ENCODE measurements at regions not wholly inside any gene's neighbourhood (a gene's known extent, or its start where the extent isn't known, plus 50 kb on each side); places are given as distances from the start of the nearest gene placed in this dataset.

DNA sequence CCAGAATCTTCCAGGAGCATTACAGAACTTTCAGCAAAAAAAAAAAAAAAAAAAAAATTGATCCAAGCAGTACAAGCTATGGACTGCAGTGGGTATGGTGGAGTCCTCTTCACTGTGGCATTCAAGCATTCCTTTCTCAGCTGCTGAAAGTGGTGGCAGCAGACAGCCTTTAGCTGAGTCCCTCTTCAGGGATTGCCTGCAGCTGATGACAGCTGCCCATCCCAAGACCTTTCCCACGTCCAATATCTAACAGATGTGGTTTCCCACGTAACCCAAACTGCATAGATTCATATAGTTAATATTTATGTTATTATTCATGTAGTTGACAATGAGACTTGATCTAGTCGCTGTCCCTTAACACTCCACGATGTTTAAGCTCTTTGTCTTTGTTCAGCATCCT, 475.9 kb downstream of the TLE1 start (continued):
- TF ChIP-seq ZBTB26 (CRISPR knock-in tag; IDR thresholded peaks at IDR 0.05) = no peak
- TF ChIP-seq ADNP (tag; IDR thresholded peaks at IDR 0.05) = no peak

DNA sequence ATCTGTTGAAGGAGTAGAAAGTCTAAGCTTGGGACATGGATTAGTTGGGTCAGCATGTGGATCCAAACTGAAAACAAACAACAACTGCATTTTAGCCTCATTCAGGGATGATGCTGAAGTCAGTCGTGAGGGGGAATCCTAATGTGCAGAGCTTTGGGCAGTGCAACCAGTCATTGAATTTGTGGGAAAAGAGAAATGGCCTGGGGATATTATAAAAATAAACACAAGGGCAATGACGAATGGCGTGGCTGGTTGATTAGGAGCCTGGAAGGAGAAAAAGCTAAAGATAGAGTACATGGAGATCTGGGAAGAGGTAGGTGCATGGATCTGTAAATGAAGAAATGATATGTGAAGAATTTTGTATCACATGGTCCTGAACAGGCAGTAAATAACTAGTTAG, 477.6 kb downstream of the TLE1 start:
- no peak for DNase-seq (ENCODE audit: extremely low read depth in 1 of 4, low spot score in 3 of 4)
- no peaks in the 10 kb centered on the region for H3K36me3 ChIP-seq (ENCODE audit: control insufficient read depth, insufficient read depth, low read length)
- H3K4me2 ChIP-seq (ENCODE audit: insufficient read depth, low read length) = no peak overlapping the region
- intact Hi-C loops (cut with micrococcal nuclease) = no loop called here
- no peaks in the 10 kb centered on the region for H4K20me1 ChIP-seq (replicated peaks; ENCODE audit: control insufficient read depth, insufficient read depth, low read length)
- H3K27me3 ChIP-seq (ENCODE audit: control insufficient read depth in 2 of 2, insufficient read depth in 2 of 2, low read length in 2 of 2) = no peaks in the 10 kb centered on the region
- no peaks in the 10 kb centered on the region for H3K79me2 ChIP-seq (ENCODE audit: control insufficient read depth, insufficient read depth, low read length)
- no peaks in the 10 kb centered on the region for H3K4me1 ChIP-seq (replicated peaks in 1 of 2; ENCODE audit: control insufficient read depth in 2 of 2, insufficient read depth in 2 of 2, low read length in 2 of 2)
- no peak for ATAC-seq
- H3K9ac ChIP-seq (ENCODE audit: insufficient read depth in 1 of 2, low read depth in 2 of 2, low read length in 2 of 2) = no peak overlapping the region
- H3K27ac ChIP-seq (ENCODE audit: extremely low read depth, low read depth, low read length) = no peak overlapping the region
- WGBS (ENCODE audit: insufficient coverage, low coverage, missing lambda C conversion rate) = 0% methylated on average over 3 of the region's 3 CpGs
- no peaks in the 10 kb centered on the region for H3K9me3 ChIP-seq (replicated peaks; ENCODE audit: control insufficient read depth, insufficient read depth, low read depth, low read length)
- ChIA-PET CTCF (ENCODE audit: low intra/inter-chr PET ratio) (no interaction called here), POLR2A (no interaction called here)
- no peak overlapping the region for H2AFZ ChIP-seq (ENCODE audit: low read depth, low read length)
- H3K4me3 ChIP-seq = no peak overlapping the region
- in situ Hi-C loops (cut with MboI) = no loop called here
- no peak for FAIRE-seq
- BruUV-seq (replicated peaks) = no TSS peak
- TF ChIP-seq TAF9B (IDR thresholded peaks at IDR 0.05; ENCODE audit: partially characterized antibody) = no peak
- no peak for TF ChIP-seq GTF2A2 (tag; IDR thresholded peaks at IDR 0.05)
- no peak for TF ChIP-seq NFIX (CRISPR knock-in tag; IDR thresholded peaks at IDR 0.05; ENCODE audit: low read depth)
- no peak for TF ChIP-seq ELK3 (CRISPR knock-in tag; IDR thresholded peaks at IDR 0.05)
- TF ChIP-seq KDM1A (IDR thresholded peaks at IDR 0.05) = no peak
- TF ChIP-seq MEIS2 (IDR thresholded peaks at IDR 0.05; ENCODE audit: partially characterized antibody) = no peak
- TF ChIP-seq ZFP36 (IDR thresholded peaks at IDR 0.05; ENCODE audit: low read depth, low read length, partially characterized antibody) = no peak
- TF ChIP-seq FOXJ2 (tag; IDR thresholded peaks at IDR 0.05) = no peak
- no peak for TF ChIP-seq SMAD2 (IDR thresholded peaks at IDR 0.05; ENCODE audit: low read depth, low read length)
- TF ChIP-seq NCOR1 (IDR thresholded peaks at IDR 0.05) = no peak
- TF ChIP-seq TAF1 (IDR thresholded peaks at IDR 0.05; ENCODE audit: control insufficient read depth, extremely low read depth, insufficient read depth, low read length, severe bottlenecking) = no peak
- no peak for TF ChIP-seq ETS1 (conservative IDR thresholded peaks at IDR 0.05; ENCODE audit: control insufficient read depth, low read depth, low read length)
- TF ChIP-seq TAF7 (tag; IDR thresholded peaks at IDR 0.05) = no peak
- TF ChIP-seq, protein P1, sequence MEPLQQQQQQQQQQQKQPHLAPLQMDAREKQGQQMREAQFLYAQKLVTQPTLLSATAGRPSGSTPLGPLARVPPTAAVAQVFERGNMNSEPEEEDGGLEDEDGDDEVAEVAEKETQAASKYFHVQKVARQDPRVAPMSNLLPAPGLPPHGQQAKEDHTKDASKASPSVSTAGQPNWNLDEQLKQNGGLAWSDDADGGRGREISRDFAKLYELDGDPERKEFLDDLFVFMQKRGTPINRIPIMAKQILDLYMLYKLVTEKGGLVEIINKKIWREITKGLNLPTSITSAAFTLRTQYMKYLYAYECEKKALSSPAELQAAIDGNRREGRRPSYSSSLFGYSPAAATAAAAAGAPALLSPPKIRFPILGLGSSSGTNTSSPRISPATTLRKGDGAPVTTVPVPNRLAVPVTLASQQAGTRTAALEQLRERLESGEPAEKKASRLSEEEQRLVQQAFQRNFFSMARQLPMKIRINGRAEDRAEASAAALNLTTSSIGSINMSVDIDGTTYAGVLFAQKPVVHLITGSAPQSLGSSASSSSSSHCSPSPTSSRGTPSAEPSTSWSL (CRISPR knock-in tag; IDR thresholded peaks at IDR 0.05; ENCODE audit: borderline replicate concordance) = no peak
- H3K9me1 ChIP-seq (ENCODE audit: control insufficient read depth, insufficient read depth, low read length) = no peaks in the 10 kb centered on the region
